GM21717 (cell line): ENCODE measurements at regions not wholly inside any gene's neighbourhood (a gene's known extent, or its start where the extent isn't known, plus 50 kb on each side); places are given as distances from the start of the nearest gene placed in this dataset.
A peak's percentile ranks its signal among the peaks of the same experiment; 100 is the strongest.

Experiments
- ATAC-seq: cut with Tn5 transposase; IDR thresholded peaks from one replicate; pipeline ENCODE4 v1.9.1; 2021; ENCODE audit warnings: mild to moderate bottlenecking, moderate library complexity; ENCODE audit not compliant: unreplicated experiment

- no peak for ATAC-seq
These were observed 115.7 kb upstream of the DDX18 start for GRCh38 chr2:117698819-117699218.

DNA sequence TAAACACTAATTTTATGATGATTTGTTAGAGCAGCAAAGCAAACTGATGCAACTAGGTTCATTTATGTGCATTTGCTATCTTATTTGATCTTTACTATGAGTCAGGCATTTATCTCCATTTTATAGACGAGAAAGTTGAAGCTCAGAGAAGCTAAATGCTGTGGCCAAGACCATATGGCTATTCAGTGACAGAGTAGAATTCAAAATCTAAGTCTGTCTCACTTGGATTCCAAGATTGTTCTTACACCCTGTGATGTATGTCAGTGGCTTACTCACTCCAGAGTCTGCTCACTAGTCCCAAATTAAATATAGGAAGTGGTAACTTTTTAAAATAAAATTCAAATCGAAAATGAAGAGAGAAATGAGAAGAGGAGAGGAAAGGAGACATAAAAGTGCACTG lies 114.0 kb upstream of the DDX18 start:
- no peak for ATAC-seq

- no peak for ATAC-seq
These were observed 113.1 kb upstream of the DDX18 start for GRCh38 chr2:117701365-117701764.

- peak; percentile 61 for ATAC-seq
These were observed 112.4 kb upstream of the DDX18 start for GRCh38 chr2:117702098-117702497.

DNA sequence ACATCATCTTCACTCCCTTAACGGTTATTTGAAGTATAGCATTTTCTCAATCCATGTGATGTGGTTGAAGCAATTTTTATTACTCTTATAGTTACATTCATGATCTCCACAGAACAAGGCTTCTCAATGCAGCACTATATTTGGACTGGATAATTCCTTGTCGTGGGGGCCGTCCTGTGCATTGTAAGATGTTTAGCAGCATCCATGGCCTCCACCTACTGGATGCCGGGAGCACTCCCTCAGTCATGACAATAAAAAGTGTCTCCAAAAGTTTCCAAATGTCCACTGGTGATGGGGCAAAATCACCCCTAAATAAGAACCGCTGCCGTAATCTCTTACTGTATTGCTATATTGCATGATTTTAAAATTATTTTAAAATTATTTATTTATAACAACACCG lies 110.6 kb upstream of the DDX18 start:
- no peak for ATAC-seq

GRCh38 chr2:117704818-117705217 lies 109.7 kb upstream of the DDX18 start:
- ATAC-seq = no peak

GRCh38 chr2:117707874-117708273 lies 106.6 kb upstream of the DDX18 start:
- ATAC-seq = no peak

DNA sequence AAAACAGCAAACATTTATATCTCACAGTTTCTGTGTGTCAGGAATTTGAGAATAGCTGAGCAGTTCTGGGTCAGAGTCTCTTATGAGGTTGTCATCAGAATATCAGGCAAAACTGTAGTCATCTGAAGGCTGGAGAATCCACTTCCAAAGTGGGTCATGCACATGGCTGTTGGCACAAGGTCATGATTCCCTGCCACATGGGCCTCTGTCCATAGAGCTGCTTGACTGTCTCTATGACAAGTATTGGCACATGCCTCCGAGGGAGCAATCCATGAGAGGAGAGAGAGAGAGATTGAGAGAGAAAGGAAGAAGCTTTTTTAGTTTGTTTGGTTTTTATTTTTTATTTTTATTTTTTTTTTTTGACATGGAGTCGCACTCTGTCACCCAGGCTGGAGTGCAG lies 101.8 kb upstream of the DDX18 start:
- ATAC-seq = no peak

DNA sequence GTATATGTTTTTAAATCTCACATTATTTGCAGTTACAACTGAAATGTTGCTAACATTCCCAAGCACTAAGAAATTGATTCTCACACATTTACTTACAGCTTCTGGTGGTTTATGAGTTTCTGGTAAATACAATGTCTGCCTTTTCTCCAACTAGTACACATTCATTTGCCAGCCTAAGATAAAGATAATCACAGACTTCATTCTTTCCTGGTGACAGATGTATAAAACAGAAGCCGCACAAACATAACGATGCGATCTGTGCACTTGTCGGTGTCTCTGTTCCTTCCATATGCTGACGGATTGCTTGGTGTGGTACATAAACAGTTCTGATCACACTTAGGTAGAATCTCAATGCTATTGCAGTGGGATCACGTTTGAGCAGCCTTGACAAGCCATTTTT lies 100.4 kb upstream of the DDX18 start:
- ATAC-seq = no peak

DNA sequence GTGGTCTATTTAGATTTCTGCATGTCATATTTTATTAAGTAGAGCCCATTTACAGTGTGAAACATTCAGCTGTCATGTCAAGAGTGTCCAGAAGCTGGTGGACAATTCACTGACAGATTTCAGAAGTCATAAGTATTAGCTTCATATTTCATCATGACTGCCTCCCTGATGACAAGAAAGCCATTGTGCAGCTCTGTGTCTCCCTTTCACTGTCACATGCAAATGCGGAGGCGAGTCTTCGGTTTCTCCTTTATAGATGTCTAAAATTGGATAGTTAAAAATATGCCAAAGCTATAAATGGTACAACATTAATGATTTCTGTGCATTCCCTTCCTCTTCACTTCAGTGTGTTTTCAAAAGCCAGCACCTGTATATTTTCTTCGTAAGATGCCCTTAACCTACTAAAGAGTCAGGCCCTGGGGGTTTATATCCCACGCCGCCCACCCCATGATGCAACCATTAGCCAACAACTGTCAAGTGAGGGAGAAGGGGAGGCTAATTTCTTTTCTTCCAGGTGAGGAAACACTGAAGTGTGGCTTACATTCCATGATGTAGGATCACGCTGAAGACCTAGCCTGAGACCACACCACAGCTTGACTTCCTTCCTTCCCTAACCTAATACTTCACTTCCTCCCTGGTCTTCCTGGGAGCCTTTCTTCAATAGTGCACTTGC lies 99.6 kb upstream of the DDX18 start:
- no peak for ATAC-seq

DNA sequence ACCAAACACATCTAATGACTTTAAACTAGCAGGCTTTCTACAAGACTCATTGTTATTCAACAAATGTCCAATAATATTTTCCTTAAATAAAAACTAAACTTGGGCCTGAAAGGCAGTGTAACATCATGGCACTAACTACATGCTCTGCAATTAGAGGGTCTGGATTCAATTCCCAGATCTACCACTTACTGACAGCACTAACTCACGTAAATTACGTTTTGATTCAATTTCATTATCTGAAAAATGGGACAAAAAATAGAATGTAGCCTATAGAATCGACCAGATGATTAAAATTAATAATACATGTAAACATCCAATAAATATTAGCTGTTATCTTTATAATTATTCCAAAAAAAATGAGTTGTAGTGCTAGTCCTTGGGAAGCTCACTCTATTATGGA lies 98.0 kb upstream of the DDX18 start:
- ATAC-seq = no peak

DNA sequence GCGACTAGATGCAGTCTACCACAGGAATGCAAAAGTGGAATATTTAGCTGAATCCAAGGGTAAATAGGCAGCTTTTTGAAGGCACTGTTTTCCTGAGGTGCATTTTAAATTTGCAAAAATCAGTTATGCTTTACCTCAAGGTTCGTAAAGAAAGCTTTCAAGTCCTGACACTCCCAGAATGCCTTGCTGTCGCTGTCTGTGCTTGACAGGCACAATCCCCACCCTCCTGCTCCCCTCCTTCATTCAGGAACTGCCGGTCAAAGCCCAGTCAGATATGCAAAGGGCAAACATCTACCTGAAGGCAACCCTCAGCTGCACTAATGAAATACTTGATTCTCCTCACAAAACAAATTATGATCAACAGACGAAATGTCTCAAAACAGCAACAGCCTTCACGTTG lies 97.4 kb upstream of the DDX18 start:
- ATAC-seq = no peak

DNA sequence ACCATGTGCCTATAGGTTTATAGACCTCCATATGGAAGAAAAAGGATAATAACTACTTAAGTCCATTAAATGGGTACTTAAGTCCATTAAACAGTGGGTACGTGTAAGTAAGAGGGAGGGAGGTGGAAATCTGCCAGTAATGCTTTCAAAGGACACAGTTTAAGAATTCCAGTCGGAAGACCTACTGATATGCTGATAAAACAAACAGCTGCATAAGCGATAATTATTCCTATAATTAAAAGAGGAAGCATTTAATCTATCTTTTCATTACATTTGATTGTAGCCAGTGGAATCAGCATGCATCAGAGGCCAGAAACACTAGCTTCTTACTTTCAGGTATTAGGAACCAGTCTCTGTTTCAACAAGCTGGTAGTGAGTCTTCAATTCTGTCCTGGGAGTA lies 96.4 kb upstream of the DDX18 start:
- ATAC-seq = no peak

GRCh38 chr2:117720765-117721164 lies 93.7 kb upstream of the DDX18 start:
- ATAC-seq = no peak

GRCh38 chr2:117723483-117723882 lies 91.0 kb upstream of the DDX18 start:
- no peak for ATAC-seq

DNA sequence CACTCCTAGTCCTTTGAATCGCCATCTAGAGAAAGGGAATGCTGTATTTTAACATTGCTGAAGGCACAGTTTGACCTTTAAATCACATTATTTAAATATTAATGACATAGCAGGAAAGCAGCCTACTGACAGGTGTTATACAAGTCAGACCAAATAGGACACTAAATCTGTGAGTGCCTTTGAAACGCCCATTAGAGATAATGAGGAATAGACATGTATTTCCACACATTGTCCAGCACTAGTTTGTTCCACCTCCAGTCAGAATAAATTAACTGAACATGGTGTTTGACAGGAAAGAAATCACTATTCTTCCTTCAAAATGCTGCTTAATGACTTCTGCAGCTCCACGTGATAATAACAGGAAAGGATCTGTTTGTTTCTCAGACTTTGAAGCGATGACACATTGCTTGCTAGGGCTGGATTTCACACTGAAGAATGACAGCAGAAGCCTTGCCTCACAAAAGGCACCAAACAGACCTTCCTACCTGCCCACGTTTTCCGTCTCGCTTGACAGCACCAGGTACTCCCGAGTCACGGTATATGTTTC lies 90.5 kb upstream of the DDX18 start:
- no peak for ATAC-seq

- ATAC-seq = no peak
These were observed 87.7 kb upstream of the DDX18 start for GRCh38 chr2:117726747-117727146.

GRCh38 chr2:117737846-117738245 lies 76.6 kb upstream of the DDX18 start:
- no peak for ATAC-seq

- no peak for ATAC-seq
These were observed 75.3 kb upstream of the DDX18 start for GRCh38 chr2:117738991-117739839.

GRCh38 chr2:117745537-117745936 lies 69.0 kb upstream of the DDX18 start:
- no peak for ATAC-seq

GRCh38 chr2:117755768-117756167 lies 58.7 kb upstream of the DDX18 start:
- no peak for ATAC-seq

- ATAC-seq = no peak
These were observed 53.6 kb upstream of the DDX18 start for GRCh38 chr2:117760916-117761315.
